Left ventricle myocardium inferior (tissue), 1 donor: ENCODE measurements at regions not wholly inside any gene's neighbourhood (a gene's known extent, or its start where the extent isn't known, plus 50 kb on each side); places are given as distances from the start of the nearest gene placed in this dataset.
"Not testable (repeated sequence)": the region's sequence is repeated elsewhere in the genome, so short reads cannot be mapped to it uniquely, and the experiment has no call there.

Experiments used
- DNase-seq: peaks from one replicate; pipeline ENCODE4 v3.0.0-alpha.2; 2020
- H3K27ac ChIP-seq: fragments of 200-600 bp; replicated peaks from 2 replicates; pipeline ENCODE4 v1.8.0; 2021
- H3K27me3 ChIP-seq: fragments of 200-600 bp; 2 replicates; pipeline ENCODE4 v1.8.0; 2021; ENCODE audit warnings: low read depth
- H3K36me3 ChIP-seq: fragments of 200-600 bp; 2 replicates; pipeline ENCODE4 v1.8.0; 2021
- H3K4me1 ChIP-seq: fragments of 200-600 bp; 2 replicates; pipeline ENCODE4 v1.8.0; 2021
- H3K4me3 ChIP-seq: fragments of 200-600 bp; 2 replicates; pipeline ENCODE4 v1.8.0; 2021; ENCODE audit warnings: mild to moderate bottlenecking, moderate library complexity
- H3K9me3 ChIP-seq: fragments of 200-600 bp; replicated peaks from 2 replicates; pipeline ENCODE4 v1.8.0; 2021
- CTCF ChIP-seq: fragments of 200-600 bp; IDR thresholded peaks from 2 replicates; pipeline ENCODE4 v1.8.0; 2021; ENCODE audit warnings: antibody characterized with exemption, mild to moderate bottlenecking, borderline replicate concordance
- intact Hi-C: fragments of 100-400 bp; cut with micrococcal nuclease; formaldehyde crosslinking; loops from one replicate; pipeline ENCODE4 v1.11.0; 2022
- donor health status: DM: no; HTN: yes; CAD: no; lungs with severe emphysema.

GRCh38 chr6:145110109-145110508 is 625.2 kb downstream of the EPM2A start:
- H3K4me3 ChIP-seq = no peak overlapping the region
- H3K27me3 ChIP-seq = no peaks in the 10 kb centered on the region
- H3K27ac ChIP-seq = no peak overlapping the region
- H3K9me3 ChIP-seq = no peaks in the 10 kb centered on the region
- DNase-seq = no peak
- no peak for TF ChIP-seq CTCF
- no peaks in the 10 kb centered on the region for H3K36me3 ChIP-seq
- no peaks in the 10 kb centered on the region for H3K4me1 ChIP-seq
- intact Hi-C loops = no loop called here

- intact Hi-C loops, H3K4me3 ChIP-seq, H3K27me3 ChIP-seq: not testable (repeated sequence)
Observed at GRCh38 chr6:145111407-145111806, 623.9 kb downstream of the EPM2A start.

GRCh38 chr6:145112711-145113148 is 622.6 kb downstream of the EPM2A start:
- Histone ChIP-seq H3K4me3 (no peak overlapping the region), H3K27ac (no peak overlapping the region), H3K4me1 (no peaks in the 10 kb centered on the region), H3K36me3 (no peaks in the 10 kb centered on the region), H3K9me3 (no peaks in the 10 kb centered on the region), H3K27me3 (no peaks in the 10 kb centered on the region)
- intact Hi-C loops = no loop called here
- TF ChIP-seq CTCF = no peak
- DNase-seq = no peak

More at GRCh38 chr6:145111407-145111806, 623.9 kb downstream of the EPM2A start:
- not testable (repeated sequence) for H3K9me3 ChIP-seq, H3K27ac ChIP-seq, H3K4me1 ChIP-seq, DNase-seq, H3K36me3 ChIP-seq

- Histone ChIP-seq H3K4me1 (no peaks in the 10 kb centered on the region), H3K9me3 (no peaks in the 10 kb centered on the region), H3K27ac (no peak overlapping the region), H3K36me3 (no peaks in the 10 kb centered on the region), H3K27me3 (no peaks in the 10 kb centered on the region), H3K4me3 (no peak overlapping the region)
- no peak for DNase-seq
- TF ChIP-seq CTCF = no peak
- intact Hi-C loops = no loop called here
Observed at GRCh38 chr6:145115638-145116037, 619.7 kb downstream of the EPM2A start.

- H3K9me3 ChIP-seq = no peaks in the 10 kb centered on the region
- no peak for TF ChIP-seq CTCF
- no peaks in the 10 kb centered on the region for H3K27me3 ChIP-seq
- no peaks in the 10 kb centered on the region for H3K36me3 ChIP-seq
- H3K4me1 ChIP-seq = no peaks in the 10 kb centered on the region
- no peak overlapping the region for H3K4me3 ChIP-seq
- intact Hi-C loops = no loop called here
- DNase-seq = no peak
- no peak overlapping the region for H3K27ac ChIP-seq
Observed at GRCh38 chr6:145116591-145117178, 618.6 kb downstream of the EPM2A start.

GRCh38 chr6:145118224-145118623 is 617.1 kb downstream of the EPM2A start:
- no peaks in the 10 kb centered on the region for H3K27me3 ChIP-seq
- H3K27ac ChIP-seq = no peak overlapping the region
- H3K4me1 ChIP-seq = no peaks in the 10 kb centered on the region
- peaks cover 9% of the 10 kb centered on the region for H3K9me3 ChIP-seq
- H3K36me3 ChIP-seq = no peaks in the 10 kb centered on the region
- intact Hi-C loops = no loop called here
- TF ChIP-seq CTCF = no peak
- no peak overlapping the region for H3K4me3 ChIP-seq
- DNase-seq = no peak
